HG02759 (cell line): ENCODE measurements at regions not wholly inside any gene's neighbourhood (a gene's known extent, or its start where the extent isn't known, plus 50 kb on each side); places are given as distances from the start of the nearest gene placed in this dataset.

Source experiments
- ATAC-seq: cut with Tn5 transposase; IDR thresholded peaks from one replicate; pipeline ENCODE4 v1.9.1; 2021; ENCODE audit warnings: mild to moderate bottlenecking, moderate library complexity; ENCODE audit not compliant: unreplicated experiment

DNA sequence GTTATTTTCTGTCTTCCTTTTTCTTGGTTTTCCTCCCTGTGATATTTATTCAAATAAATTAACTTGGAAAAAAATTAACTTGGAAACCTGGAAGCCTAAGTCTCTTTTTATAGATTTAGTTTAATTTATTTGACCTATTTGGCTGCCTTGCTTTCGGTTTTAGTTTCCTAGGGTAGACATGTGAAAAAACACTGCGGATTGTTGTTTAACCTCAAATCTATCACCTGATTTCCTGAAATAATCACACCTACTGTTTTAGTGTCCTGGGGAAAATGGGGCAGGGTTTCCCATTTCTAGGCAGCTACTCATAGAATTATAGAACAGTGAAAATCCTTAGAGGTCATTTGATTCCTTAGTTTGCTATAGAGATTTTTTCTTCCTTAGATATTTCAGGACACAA is 412.4 kb downstream of the PCDH17 start:
- no peak for ATAC-seq

DNA sequence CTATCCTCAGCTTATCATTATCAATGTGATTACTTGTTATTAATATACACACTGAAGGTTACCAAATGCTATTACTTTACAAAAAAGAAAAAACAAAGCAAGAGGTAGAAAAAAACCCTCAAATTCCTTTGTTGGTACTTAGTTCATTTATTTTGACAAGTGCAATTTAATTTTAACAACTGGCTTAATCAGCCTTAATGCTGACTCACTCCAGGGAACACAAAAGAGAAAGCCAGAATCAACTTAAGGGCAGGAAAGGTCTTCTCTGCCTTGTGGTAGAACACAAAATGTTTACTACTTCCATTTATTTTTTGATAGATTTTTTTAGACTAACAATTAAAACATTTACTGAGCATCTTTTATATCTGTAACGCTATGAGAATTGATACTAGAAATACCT is 417.1 kb downstream of the PCDH17 start:
- ATAC-seq = no peak

GRCh38 chr13:58051396-58051795 is 419.9 kb downstream of the PCDH17 start:
- no peak for ATAC-seq

DNA sequence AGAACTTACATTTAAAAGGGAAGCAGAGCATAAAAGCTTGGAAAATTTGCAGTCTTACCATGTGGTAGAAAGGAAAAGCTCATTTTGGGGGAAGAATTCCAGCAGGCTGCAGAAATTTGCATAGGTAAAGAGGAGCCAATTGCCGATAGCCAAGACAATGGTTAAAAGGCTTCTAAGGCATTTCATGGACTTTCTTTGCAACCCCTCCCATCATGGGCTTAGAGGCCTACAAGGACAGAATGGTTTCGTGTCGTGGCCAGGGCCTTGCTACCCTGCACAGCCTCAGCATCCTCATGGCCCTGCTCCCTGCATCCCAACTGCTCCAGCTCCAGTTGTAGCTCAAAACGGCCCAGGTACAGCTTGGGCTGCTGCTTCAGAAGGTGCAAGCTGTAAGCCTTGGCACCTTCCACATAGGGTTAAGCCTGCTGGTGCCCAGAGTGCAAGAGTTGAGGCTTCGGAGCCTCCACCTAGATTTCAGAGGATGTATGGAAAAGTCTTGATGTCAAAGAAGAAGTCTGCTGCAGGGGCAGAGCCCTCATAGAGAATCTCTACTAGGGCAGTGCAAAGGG is 420.3 kb downstream of the PCDH17 start:
- ATAC-seq = no peak

DNA sequence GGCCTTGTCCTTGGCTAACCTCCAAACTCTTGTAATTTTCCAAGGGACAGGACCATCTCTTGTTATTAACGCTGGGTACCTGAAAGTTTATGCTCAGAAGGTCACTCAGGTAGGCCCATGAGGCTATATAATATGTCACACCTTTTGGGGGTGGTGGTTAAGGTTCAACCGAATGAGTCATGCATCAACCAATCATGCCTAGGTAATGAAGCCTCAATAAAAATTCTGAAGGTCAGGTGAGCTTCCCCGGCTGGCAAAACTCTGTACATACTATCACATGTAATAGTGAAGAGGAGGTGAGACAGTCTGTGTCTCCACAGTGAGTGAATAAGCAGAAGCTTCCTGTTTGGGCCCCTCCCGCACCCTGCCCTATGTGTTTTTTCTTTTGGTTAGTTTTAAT is 424.9 kb downstream of the PCDH17 start:
- no peak for ATAC-seq

GRCh38 chr13:58059624-58060023 is 428.1 kb downstream of the PCDH17 start:
- no peak for ATAC-seq

- ATAC-seq = no peak
Observed at GRCh38 chr13:58080806-58081205, 449.3 kb downstream of the PCDH17 start.

DNA sequence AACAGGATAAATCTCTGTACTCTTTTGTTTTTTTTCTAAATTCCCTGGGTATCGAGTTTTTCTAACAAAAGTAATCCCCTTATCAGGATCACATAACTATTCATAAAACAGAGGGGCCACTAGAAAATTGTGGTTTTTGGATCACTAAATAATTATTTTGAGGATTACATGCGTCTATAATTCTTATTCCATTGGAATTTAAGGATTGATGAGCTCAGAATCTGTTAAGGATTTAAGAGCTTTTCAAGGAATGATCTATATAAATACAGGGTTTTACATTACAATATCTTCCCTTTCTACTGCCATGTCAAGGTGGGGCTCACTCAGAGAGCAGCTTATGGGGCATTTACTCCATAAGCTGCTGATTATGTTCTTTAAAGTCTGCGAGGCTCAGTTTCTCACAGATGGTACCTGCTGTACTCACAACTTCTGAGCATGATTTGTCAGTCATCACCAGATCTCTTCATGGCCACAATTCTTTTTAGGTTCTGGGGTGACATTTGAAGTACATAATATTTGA is 449.8 kb downstream of the PCDH17 start:
- ATAC-seq = no peak

DNA sequence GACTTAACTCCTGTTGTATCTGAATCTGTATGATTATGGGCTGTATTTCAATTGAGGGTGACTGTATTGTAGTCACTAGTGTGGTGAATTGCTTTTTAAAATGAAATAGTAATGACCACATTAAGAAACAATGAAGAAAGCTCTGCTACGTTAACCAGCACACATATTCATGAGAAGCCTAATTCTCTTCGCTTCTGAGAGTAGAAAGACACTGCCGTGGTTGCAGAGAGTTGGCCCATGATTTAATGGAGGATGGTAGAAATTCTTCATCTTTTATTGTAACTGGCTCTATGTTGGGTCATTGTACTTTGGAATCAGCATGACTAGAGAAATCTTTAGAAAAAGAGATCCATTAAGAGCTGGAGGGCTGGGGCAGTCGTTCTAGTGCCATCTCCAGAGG is 451.5 kb downstream of the PCDH17 start:
- ATAC-seq = no peak

GRCh38 chr13:58085274-58085673 is 453.7 kb downstream of the PCDH17 start:
- no peak for ATAC-seq

DNA sequence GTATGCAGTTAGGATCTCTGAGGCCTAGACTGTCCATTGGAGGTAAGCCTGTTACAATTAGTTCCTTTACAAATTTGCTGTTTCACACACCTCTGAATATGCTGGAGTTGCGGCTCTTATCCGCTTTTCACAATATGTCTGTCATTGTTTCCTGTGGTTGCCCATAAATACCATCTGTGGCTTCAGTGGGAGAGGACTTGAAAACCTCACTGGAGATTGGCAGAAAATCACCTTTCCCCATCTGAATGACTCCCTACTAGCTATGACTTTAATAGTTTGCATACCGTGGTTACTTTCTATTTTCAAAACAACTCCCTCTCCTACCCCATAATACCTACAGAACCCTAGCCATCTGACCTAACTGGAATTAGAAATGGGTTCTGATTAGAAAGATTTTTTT is 454.3 kb downstream of the PCDH17 start:
- no peak for ATAC-seq

- ATAC-seq = no peak
Observed at GRCh38 chr13:58087566-58087965, 456.0 kb downstream of the PCDH17 start.

DNA sequence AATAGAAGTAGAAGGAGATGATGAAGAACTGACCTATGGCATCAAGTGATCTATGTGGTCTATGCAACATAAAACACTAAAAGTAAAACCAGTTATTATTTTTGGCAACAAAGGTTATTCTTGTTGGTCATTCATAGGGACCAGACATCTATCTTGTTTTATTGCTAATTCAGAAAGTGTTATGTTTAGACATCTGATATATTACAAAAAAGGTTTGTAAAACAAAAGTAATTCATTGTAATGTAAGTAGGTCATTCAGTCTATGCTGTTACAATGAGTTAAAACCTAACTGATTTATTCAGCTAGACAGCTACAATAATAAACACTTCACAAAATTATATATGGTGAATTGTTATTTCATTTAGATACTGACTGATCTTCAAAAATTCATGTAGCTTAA is 461.9 kb downstream of the PCDH17 start:
- no peak for ATAC-seq

GRCh38 chr13:58097831-58098230 is 466.3 kb downstream of the PCDH17 start:
- no peak for ATAC-seq

DNA sequence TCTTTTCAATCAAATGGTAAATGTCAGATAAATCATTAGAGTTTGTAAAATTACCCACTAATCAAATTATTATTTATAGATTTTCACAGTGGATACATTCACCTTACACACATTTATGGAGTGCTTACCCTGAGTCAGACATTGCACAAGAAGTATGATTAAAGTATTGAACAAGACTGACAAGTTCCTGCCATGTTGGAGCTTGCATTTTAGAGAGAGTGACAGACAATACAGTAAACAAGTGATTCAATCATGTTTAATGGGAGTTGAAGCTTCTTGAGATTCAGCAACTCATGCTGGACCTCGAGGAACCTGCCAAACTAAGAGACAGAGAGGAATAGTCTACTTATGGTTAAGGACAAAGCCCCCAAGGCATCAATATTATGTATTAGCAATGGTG is 487.8 kb downstream of the PCDH17 start:
- ATAC-seq = no peak

- ATAC-seq = no peak
Observed at GRCh38 chr13:58119804-58120203, 488.3 kb downstream of the PCDH17 start.

DNA sequence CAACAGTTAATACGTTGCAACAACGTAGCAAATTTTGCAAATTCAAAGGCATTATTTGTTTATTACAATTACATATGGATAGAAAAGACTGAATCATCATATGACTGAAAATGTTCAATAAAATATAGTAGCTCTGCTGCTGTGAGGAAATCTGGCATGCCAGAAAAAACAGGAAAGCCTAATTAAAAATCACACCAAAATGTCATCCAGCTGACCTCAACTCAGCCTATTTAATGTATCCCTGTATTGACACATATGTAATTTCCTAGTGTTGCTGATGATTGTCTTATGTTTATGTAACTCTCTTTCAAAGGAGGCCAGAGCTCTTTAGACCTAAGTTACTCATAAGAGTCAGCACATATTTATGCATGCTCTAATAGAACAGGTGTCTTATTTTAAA is 495.0 kb downstream of the PCDH17 start:
- ATAC-seq = no peak

DNA sequence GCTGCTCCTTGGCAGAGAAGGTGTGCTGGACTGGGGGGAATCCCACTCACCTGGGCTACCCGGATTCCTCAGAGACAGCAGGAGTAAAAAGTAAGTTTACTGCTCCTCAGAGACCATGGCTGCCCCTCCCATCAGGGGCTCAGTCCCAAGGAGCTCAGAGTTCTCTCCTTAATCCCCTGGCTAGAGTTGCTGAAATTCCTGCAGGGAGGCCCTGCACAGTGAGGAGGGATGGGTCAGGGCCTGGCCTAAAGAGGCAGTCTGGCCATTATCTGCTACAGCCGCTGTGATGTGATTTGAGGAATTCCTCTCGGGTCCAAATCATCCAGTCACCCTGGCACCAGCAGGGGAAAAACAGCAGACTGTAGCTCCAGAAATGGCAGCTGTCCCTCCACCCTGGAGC is 502.5 kb downstream of the PCDH17 start:
- ATAC-seq = no peak

DNA sequence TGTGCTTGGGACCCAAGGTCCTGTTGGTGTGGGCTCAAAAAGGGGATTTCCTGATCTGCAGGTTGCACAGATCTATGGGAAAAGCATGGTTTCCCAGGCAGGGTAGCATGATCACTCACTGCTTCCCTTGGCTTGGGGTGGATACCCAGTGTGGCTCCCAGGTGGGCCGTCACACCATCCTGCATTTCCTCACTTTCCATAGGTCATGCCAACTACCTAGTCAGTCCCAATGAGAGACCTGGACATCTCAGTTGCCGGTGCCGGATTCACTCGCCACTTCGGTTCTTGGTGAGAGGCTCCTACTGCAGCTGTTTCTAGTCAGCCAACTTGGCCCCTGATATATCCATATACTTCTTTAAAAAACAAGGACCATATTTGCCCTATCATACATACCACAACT is 503.0 kb downstream of the PCDH17 start:
- no peak for ATAC-seq

GRCh38 chr13:58142952-58143351 is 511.4 kb downstream of the PCDH17 start:
- no peak for ATAC-seq

DNA sequence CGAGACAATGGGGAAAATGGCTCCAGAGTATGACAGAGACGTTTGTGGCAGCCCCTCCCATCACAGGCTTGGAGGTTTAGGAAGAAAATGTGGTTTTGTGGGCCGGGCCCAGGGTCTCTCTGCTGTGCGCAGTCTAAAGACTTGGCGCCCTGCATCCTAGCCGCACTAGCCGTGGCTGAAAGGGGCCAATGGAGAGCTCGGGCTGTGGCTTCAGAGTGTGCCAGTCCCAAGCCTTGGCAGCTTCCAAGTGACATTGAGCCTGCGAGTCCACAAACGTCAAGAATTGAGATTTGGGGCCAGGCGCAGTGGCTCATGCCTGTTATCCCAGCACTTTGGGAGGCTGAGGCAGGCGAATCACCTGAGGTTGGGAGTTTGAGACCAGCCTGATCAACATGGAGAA is 513.1 kb downstream of the PCDH17 start:
- ATAC-seq = no peak

- ATAC-seq = no peak
Observed at GRCh38 chr13:58151452-58151851, 519.9 kb downstream of the PCDH17 start.

DNA sequence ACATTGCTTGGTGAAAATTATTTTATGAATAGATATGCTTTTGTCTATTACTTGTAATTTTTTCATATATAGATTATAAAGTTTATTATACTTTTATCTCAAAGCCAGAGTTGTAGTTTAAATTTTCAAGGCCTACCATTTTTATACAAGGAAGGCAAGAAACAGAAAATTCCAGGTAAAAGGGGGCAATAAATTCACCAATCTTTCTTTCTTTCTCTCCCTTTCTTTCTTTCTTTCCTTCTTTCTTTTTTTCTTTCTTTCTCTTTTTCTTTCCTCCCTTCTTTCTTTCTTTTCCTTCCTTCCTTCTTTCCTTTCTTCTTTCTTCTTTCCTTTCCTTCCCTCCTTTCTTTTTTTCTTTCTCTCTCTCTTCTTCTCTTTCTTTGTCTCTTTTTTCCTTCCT is 529.4 kb downstream of the PCDH17 start:
- ATAC-seq = no peak
